ENCODE measurements at regions not wholly inside any gene's neighbourhood (a gene's known extent, or its start where the extent isn't known, plus 50 kb on each side); places are given as distances from the start of the nearest gene placed in this dataset.

- DNase-seq, result peak; percentile 82
Measured at GRCh38 chr15:70324001-70324974, 226.6 kb upstream of the TLE3 start.

- peak; percentile 90 for DNase-seq
Measured at GRCh38 chr15:70323111-70323851, 225.6 kb upstream of the TLE3 start.

GRCh38 chr15:70322051-70322668 lies 224.4 kb upstream of the TLE3 start:
- no peak for DNase-seq

DNA sequence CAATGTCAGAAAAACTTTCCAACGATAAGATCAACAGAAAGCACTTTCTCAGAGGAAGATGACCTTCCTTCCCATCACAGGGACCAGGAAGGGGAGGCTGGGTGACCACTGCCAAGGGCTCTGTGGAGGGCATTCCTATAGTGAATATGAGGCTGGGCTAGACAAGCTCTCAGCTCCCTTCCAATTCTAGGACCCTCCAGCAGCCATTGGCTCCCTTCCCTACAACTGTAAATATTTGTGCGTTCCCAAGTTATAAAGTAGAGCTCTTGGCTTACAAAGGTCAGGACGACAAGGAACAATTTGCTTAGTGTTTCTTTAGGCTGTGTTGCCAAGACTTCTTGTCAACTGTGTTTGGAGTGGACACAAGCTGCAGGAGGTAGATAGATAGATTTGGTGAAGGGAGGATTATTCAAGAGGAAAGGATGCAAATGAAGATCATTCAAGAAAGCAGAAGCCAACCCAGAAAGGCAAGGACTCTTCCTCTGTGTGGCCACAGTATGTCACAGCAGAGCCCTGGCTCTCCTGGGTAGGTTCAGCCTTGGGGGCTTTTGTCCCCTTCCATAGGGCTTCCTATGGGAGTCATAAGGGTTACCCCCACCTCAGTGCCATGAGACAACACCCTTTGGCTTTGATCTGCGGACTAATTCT lies 223.6 kb upstream of the TLE3 start:
- peak; percentile 64 for DNase-seq

DNA sequence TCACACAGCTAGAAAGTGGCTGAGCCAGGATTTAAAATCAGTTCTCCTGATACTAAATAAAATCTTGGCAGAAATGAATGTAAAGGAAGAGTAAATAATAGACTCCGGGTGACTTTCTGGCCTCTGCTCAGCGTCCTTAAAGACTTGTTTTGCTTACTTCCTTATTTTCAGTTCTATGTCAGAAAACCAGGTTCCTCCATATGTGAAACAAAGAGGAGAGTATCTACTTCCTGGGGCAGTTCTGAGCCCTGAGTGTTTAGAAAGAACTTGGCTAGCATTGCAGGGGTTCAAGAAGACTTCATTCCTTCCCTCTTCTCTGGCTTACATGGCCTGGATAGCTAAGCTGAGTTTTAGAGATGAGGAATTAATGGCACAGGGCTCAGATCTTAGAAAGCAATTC lies 222.8 kb upstream of the TLE3 start:
- DNase-seq, result peak; percentile 58

GRCh38 chr15:70320077-70320476 lies 222.4 kb upstream of the TLE3 start:
- no peak for DNase-seq

DNA sequence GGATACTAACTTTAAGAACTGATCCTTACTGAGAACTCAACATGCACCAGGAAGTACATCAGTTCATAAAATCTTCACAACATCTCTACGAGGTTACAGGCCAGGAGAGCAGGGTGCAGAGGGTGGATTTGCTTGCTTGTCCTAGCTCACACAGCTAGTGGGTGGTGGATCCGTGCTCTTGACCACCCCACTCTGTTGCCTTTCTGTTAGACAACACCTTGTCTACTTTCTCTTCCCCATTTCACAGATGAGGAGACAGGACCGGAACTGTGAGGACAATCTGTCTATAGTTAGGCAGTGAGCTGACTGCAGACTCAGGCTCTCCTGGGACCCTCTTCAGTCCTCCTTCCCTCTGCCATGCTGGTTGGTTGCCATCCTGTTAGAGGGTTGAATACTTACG lies 221.7 kb upstream of the TLE3 start:
- no peak for DNase-seq

GRCh38 chr15:70318594-70319465 lies 221.1 kb upstream of the TLE3 start:
- DNase-seq, result peak; percentile 84

GRCh38 chr15:70316059-70316600 lies 218.4 kb upstream of the TLE3 start:
- DNase-seq, result no peak

DNA sequence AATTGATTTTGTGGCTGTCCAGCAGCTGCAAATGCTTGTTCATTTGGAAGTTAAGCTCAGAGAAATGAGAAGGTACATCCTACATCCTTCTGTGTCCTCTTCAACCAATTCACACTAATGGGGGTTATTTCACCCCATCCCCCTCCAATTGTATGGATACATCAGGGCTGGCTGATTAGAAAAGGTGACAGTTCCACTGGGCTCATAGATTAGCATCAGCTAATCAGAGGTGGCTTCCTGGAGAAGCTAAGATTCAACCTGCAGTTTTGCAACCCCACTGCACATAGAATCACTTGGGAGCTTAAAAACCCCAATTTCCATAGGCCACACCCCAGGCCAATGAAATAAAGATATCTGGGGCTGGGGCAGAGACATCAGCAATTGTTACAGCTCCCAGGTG lies 217.7 kb upstream of the TLE3 start:
- DNase-seq, result no peak

DNA sequence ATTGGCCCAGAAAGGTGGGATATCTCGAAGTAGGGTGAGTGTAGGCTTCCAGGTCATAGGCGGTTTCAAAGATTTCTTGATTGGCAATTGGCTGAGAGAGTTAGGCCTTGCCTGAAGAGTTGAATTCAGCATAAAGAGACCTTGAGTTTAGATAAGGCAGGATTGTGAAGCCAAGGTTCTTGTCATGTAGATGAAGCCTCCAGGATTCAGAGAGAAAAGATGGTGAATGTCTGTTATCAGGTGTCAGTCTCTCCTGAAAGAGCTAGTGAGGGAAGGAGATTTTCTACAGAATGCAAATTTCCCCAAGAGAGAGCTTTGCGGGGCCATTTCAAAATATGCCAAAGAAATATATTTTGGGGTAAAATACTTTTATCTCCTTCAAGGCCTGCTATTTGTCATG lies 217.0 kb upstream of the TLE3 start:
- DNase-seq, result no peak

DNA sequence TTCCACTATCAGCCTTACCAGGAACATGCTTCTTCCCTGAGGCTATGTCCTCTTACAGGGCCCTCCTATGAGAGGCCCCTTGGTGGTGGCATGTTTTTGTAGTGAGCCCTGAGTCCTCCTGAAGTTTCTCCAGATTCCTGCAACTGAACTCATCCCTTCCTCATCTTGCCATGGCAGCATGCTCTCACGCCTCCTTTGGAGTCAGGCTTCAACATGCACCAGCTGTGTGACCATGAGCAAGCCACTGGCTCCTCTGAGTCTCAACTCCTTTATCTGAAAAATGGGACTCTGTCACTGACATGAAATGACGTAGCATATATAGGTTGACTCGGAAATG lies 216.3 kb upstream of the TLE3 start:
- DNase-seq, result no peak

DNA sequence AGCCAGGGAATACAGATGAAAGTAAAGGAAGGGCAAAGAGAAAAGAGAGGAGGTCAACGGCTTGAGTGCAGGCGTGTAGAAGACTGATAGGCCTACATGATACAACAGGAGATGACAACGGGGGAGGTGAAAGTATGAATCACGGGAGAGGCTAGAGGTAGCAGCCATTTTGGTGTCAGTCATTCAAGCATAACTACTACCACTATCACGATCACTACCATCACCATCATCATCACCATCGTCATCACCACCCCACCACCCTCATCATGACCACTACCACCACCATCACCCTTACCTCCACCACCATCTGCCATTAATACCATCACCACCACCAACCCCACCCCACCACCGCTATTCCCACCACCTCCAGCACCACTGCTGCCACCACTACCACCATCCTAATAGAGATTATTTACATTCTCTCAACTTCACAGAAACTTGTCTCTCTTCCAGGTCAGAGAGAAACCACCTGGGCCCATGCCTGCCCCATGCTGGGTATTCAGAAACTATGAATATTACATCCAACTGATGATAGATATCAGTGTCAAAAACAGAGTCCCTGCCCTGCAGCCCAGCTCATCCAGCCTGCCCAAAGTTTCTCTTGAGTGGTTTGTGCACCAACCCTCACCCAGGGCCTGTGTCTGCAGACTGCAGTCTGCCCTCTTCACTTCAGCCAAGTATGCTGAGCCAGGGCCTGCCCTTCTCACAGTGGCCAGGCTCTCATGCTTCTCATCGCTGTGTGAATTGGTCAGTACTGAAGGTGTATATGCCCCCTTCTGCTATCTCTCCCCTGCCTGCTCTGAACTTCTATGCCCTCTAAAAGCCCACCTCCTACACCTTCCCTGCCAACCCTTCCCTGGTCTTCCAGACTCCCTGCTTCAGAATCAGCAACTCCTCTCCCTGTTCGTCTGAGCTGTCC lies 215.6 kb upstream of the TLE3 start:
- no peak for DNase-seq

DNA sequence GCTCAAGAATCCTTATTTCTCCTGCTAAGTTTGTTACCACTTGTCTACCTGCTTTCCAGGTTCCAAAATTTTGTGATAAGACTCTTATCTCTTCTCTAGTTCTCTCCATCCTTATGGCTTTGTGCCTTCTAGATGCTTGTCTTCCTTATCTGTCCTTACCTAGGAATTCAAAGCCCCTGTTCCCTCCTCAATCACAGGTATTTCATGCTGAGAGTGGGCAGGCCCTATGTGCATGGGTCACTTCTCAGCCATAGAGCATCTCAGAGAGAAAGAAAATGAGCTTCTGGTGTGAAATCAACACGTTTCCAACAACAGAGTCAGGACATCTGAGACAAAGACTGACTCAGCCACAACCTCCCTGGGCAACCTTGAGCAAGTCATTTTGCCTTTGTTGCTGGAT lies 214.1 kb upstream of the TLE3 start:
- DNase-seq, result no peak

GRCh38 chr15:70309716-70310115 lies 212.0 kb upstream of the TLE3 start:
- DNase-seq, result no peak

GRCh38 chr15:70308735-70309434 lies 211.2 kb upstream of the TLE3 start:
- no peak for DNase-seq

GRCh38 chr15:70308011-70308734 lies 210.5 kb upstream of the TLE3 start:
- no peak for DNase-seq

- no peak for DNase-seq
Measured at GRCh38 chr15:70306582-70306981, 208.9 kb upstream of the TLE3 start.

All from muscle of arm (tissue), 1 donor.